K562 (cell line): ENCODE measurements at regions not wholly inside any gene's neighbourhood (a gene's known extent, or its start where the extent isn't known, plus 50 kb on each side); places are given as distances from the start of the nearest gene placed in this dataset.

ENCODE experiments used
- ATAC-seq: fragments of 200-7000 bp; cut with Tn5 transposase; 3 replicates; pipeline ENCODE4 v1.9.1; 2020; ENCODE audit warnings: moderate library complexity
- BruUV-seq: library from RNA; stranded (reverse); fragments of 400-500 nt; replicated peaks from 2 replicates; lab custom pipeline; 2021; lab: Mats Ljungman, UMichigan
- CTCF ChIA-PET: fragments of 300-600 bp; formaldehyde crosslinking; extraction: SDS; loops from one replicate; lab custom pipeline; 2021; ENCODE audit warnings: low intra/inter-chr PET ratio; lab: Yijun Ruan, JAX
- POLR2A ChIA-PET: fragments of 300-600, 350-650 bp; sonication (Branson Sonifier 250); formaldehyde crosslinking; extraction: SDS; loops from one replicate; lab custom pipeline; 2021; ENCODE audit warnings: antibody characterized with exemption, inconsistent platforms; lab: Yijun Ruan, JAX
- DNase-seq, 4 experiments: peaks; one replicate each; pipeline versions ENCODE4 v3.0.0 to v3.0.0-alpha.2; 2011 to 2018; ENCODE audit warnings: low spot score in 3 of 4, mixed read lengths in 3 of 4; ENCODE audit errors: extremely low read depth in 1 of 4
- FAIRE-seq: peaks from 2 replicates; lab custom pipeline; 2011; peaks lifted over from hg19 to GRCh38; lab: Jason Lieb, UNC
- H2AFZ ChIP-seq: 2 replicates; pipeline ENCODE4 v1.6.0; 2011; ENCODE audit warnings: low read depth, low read length, control low read depth, inconsistent platforms
- H3K27ac ChIP-seq: fragments of 200-600 bp; 3 replicates; pipeline ENCODE4 v1.8.0; 2011; ENCODE audit warnings: low read depth, mild to moderate bottlenecking, control low read depth, inconsistent platforms, low read length, moderate library complexity, mixed read lengths; ENCODE audit errors: extremely low read depth
- H3K27me3 ChIP-seq, 2 experiments: fragments of 300-600 bp in 1 of 2; 2 replicates in 1 of 2; 3 replicates in 1 of 2; pipeline versions ENCODE4 v1.6.0 to v1.8.0; 2011; ENCODE audit warnings: inconsistent platforms in 2 of 2, low read length in 2 of 2, mild to moderate bottlenecking in 1 of 2, mixed read lengths in 1 of 2, moderate library complexity in 1 of 2; ENCODE audit not compliant: control insufficient read depth in 2 of 2, insufficient read depth in 2 of 2
- H3K36me3 ChIP-seq: fragments of 300-600 bp; 3 replicates; pipeline ENCODE4 v1.8.0; 2011; ENCODE audit warnings: mild to moderate bottlenecking, low read length, inconsistent platforms; ENCODE audit not compliant: control insufficient read depth, insufficient read depth
- H3K4me1 ChIP-seq, 2 experiments: fragments of 200-600 bp in 1 of 2; replicated peaks in 1 of 2; 2 replicates in 1 of 2; 3 replicates in 1 of 2; pipeline versions ENCODE4 v1.5.1 to v1.8.0; 2011; ENCODE audit warnings: inconsistent platforms in 2 of 2, low read length in 2 of 2, mild to moderate bottlenecking in 1 of 2, mixed read lengths in 1 of 2, moderate library complexity in 1 of 2; ENCODE audit not compliant: control insufficient read depth in 2 of 2, insufficient read depth in 2 of 2
- H3K4me2 ChIP-seq: 2 replicates; pipeline ENCODE4 v1.6.1; 2011; ENCODE audit warnings: low read length, control low read depth, inconsistent platforms, mixed read lengths; ENCODE audit not compliant: insufficient read depth
- H3K4me3 ChIP-seq: fragments of 200-600 bp; sonication (generic), shearing (Covaris generic); 2 replicates; pipeline ENCODE4 v1.5.1; 2016; ENCODE audit warnings: control low read depth, inconsistent platforms
- H3K79me2 ChIP-seq: fragments of 200-600 bp; 3 replicates; pipeline ENCODE4 v1.8.0; 2011; ENCODE audit warnings: low read length, inconsistent platforms; ENCODE audit not compliant: control insufficient read depth, insufficient read depth
- H3K9ac ChIP-seq, 2 experiments: 2 replicates each; pipeline versions ENCODE4 v1.6.0 to v1.6.1; 2011; ENCODE audit warnings: low read depth in 2 of 2, low read length in 2 of 2, control low read depth in 1 of 2, inconsistent platforms in 1 of 2, mild to moderate bottlenecking in 1 of 2, mixed read lengths in 1 of 2; ENCODE audit not compliant: insufficient read depth in 1 of 2
- H3K9me1 ChIP-seq: one replicate; pipeline ENCODE4 v1.6.0; 2011; ENCODE audit warnings: inconsistent platforms, mild to moderate bottlenecking, low read length, moderate library complexity; ENCODE audit not compliant: control insufficient read depth, insufficient read depth
- H3K9me3 ChIP-seq: replicated peaks from 2 replicates; pipeline ENCODE4 v1.5.1; 2011; ENCODE audit warnings: low read depth, low read length, inconsistent platforms; ENCODE audit not compliant: control insufficient read depth, insufficient read depth
- H4K20me1 ChIP-seq: replicated peaks from 2 replicates; pipeline ENCODE4 v1.6.1; 2011; ENCODE audit warnings: low read length, inconsistent platforms, mixed read lengths; ENCODE audit not compliant: control insufficient read depth, insufficient read depth
- CREM ChIP-seq: IDR thresholded peaks from 2 replicates; pipeline ENCODE4 v1.6.1; 2014; ENCODE audit warnings: antibody characterized with exemption, low read depth
- KHSRP ChIP-seq: fragments of 450-650 bp; IDR thresholded peaks from 2 replicates; pipeline ENCODE4 v1.6.1; 2017
- MAFK ChIP-seq: IDR thresholded peaks from 2 replicates; pipeline ENCODE4 v1.6.1; 2011; ENCODE audit warnings: low read length, improper control_type of control experiment
- POLR2A ChIP-seq: fragments of 450-650 bp; conservative IDR thresholded peaks from 2 replicates; pipeline ENCODE4 v1.6.1; 2016
- POLR2B ChIP-seq: fragments of 450-650 bp; IDR thresholded peaks from 2 replicates; pipeline ENCODE4 v1.6.1; 2018; ENCODE audit warnings: low read depth; ENCODE audit not compliant: partially characterized antibody
- POU5F1 ChIP-seq: fragments of 150-350 bp; IDR thresholded peaks from 2 replicates; pipeline ENCODE4 v1.6.1; 2014; ENCODE audit warnings: borderline replicate concordance, low read length, low read depth, mild to moderate bottlenecking; ENCODE audit not compliant: partially characterized antibody
- SPI1 ChIP-seq: IDR thresholded peaks from 2 replicates; pipeline ENCODE4 v1.6.1; 2011; ENCODE audit warnings: low read depth, low read length, control low read depth, borderline replicate concordance
- WGBS: fragments of 100-300 bp; shearing (Covaris generic); methylation state at CpG from one replicate; pipeline ENCODE4 v1.1.6; 2016; ENCODE audit warnings: low coverage, mixed read lengths; ENCODE audit not compliant: insufficient coverage; ENCODE audit errors: missing lambda C conversion rate; 5-methylcytosine and 5-hydroxymethylcytosine counted together
- in situ Hi-C: fragments of 300-500 bp; cut with MboI; formaldehyde crosslinking; loops from 4 replicates; pipeline ENCODE4 v1.15.0; 2018; ENCODE audit warnings: inconsistent platforms, mixed read lengths
- intact Hi-C: fragments of 100-400 bp; cut with micrococcal nuclease; formaldehyde crosslinking; loops from 2 replicates; pipeline ENCODE4 v1.14.2; 2022
- TF ChIP-seq, protein P1 (sequence below): fragments of 250-450 bp; sonication (Bioruptor Pico); IDR thresholded peaks from 2 replicates; pipeline ENCODE4 v1.8.0; 2021; ENCODE audit warnings: borderline replicate concordance, mild to moderate bottlenecking, moderate library complexity; ENCODE audit not compliant: poor library complexity, severe bottlenecking
- TF ChIP-seq, protein P2 (sequence below): fragments of 250-450 bp; sonication (Bioruptor Pico); IDR thresholded peaks from 2 replicates; pipeline ENCODE4 v1.8.0; 2022; ENCODE audit warnings: inconsistent platforms, mild to moderate bottlenecking, moderate library complexity, borderline replicate concordance

DNA sequence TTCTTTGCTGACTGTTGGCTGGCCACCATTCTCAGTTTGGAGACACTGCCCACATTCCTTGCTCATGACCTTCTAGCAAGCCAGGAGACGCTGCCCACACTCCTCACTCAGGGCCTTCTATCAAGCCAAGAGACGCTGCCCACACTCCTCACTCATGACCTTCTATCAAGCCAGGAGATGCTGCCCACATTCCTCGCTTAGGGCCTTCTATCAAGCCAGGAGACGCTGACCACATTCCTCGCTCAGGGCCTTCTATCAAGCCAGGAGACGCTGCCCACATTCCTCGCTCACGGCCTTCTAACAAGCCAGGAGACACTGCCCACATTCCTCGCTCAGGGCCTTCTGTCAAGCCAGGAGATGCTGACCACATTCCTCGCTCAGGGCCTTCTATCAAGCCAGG is 131.3 kb upstream of the CBLN2 start:
- FAIRE-seq = no peak
- Histone ChIP-seq H3K27ac (no peak overlapping the region), H3K27me3 (no peaks in the 10 kb centered on the region), H3K4me1 (no peaks in the 10 kb centered on the region), H3K4me3 (no peak overlapping the region), H3K9me3 (no peaks in the 10 kb centered on the region), H4K20me1 (no peaks in the 10 kb centered on the region)
- in situ Hi-C loops = no loop called here
- WGBS = 0% methylated on average over 6 of the region's 10 CpGs
- TF ChIP-seq MAFK (no peak), KHSRP (no peak), CREM (no peak), POLR2A (no peak)
- TF ChIP-seq, protein P1, sequence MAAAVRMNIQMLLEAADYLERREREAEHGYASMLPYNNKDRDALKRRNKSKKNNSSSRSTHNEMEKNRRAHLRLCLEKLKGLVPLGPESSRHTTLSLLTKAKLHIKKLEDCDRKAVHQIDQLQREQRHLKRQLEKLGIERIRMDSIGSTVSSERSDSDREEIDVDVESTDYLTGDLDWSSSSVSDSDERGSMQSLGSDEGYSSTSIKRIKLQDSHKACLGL (CRISPR knock-in tag) = no peak
- TF ChIP-seq, all 486 proteins: peak for 0
- Histone ChIP-seq H3K79me2 (no peaks in the 10 kb centered on the region), H2AFZ (no peak overlapping the region), H3K9ac (no peak overlapping the region), H3K4me2 (no peak overlapping the region), H3K9me1 (no peaks in the 10 kb centered on the region), H3K36me3 (no peaks in the 10 kb centered on the region)
- ChIA-PET POLR2A (no interaction called here), CTCF (no interaction called here)
- DNase-seq (no peak), ATAC-seq (no peak)
- no TSS peak for BruUV-seq
- intact Hi-C loops = no loop called here

DNA sequence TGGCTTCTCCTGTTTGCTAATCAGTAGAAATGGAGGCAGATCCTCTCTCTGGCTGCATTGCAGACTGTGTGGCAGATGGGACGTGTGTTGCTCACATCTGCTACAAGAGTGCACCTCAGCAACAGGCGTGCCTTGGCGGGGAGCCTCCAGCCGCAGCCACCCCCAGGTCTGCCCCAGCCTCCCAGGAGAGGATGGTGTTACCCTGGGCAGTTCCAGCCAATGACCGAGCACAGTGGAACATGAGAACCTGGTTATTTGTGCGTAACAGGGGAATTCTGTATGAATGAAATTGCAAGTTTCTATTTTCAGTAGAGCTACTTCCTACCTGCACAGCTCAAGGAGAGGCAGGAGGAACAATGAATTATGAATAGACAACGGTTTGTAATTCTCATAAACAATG is 130.6 kb upstream of the CBLN2 start:
- H3K36me3 ChIP-seq = no peaks in the 10 kb centered on the region
- no peaks in the 10 kb centered on the region for H4K20me1 ChIP-seq
- in situ Hi-C loops = no loop called here
- H3K27me3 ChIP-seq = no peaks in the 10 kb centered on the region
- no peaks in the 10 kb centered on the region for H3K9me1 ChIP-seq
- H3K4me1 ChIP-seq = no peaks in the 10 kb centered on the region
- no peak overlapping the region for H3K27ac ChIP-seq
- H3K4me2 ChIP-seq = no peak overlapping the region
- ATAC-seq = no peak
- intact Hi-C loops = no loop called here
- H3K79me2 ChIP-seq = no peaks in the 10 kb centered on the region
- WGBS = 0% methylated on average over 6 of the region's 7 CpGs
- CTCF ChIA-PET = no interaction called here
- H3K9me3 ChIP-seq = no peaks in the 10 kb centered on the region
- no TSS peak for BruUV-seq
- TF ChIP-seq SPI1 (no peak), POLR2B (no peak), POU5F1 (no peak)
- TF ChIP-seq, protein P2, sequence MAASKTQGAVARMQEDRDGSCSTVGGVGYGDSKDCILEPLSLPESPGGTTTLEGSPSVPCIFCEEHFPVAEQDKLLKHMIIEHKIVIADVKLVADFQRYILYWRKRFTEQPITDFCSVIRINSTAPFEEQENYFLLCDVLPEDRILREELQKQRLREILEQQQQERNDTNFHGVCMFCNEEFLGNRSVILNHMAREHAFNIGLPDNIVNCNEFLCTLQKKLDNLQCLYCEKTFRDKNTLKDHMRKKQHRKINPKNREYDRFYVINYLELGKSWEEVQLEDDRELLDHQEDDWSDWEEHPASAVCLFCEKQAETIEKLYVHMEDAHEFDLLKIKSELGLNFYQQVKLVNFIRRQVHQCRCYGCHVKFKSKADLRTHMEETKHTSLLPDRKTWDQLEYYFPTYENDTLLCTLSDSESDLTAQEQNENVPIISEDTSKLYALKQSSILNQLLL (CRISPR knock-in tag) = no peak
- TF ChIP-seq, all 486 proteins: peak for 0
- DNase-seq = no peak
- no peak for FAIRE-seq
- Histone ChIP-seq H2AFZ (no peak overlapping the region), H3K4me3 (no peak overlapping the region), H3K9ac (no peak overlapping the region)
- POLR2A ChIA-PET = no interaction called here
